OCI-LY1 (cell line): ENCODE measurements at regions not wholly inside any gene's neighbourhood (a gene's known extent, or its start where the extent isn't known, plus 50 kb on each side); places are given as distances from the start of the nearest gene placed in this dataset.

ENCODE experiments used
- EZH2 ChIP-seq: fragments of 200-600 bp; sonication (generic), shearing (Covaris generic); IDR thresholded peaks from 2 replicates; pipeline ENCODE4 v1.8.0; 2017; ENCODE audit warnings: borderline replicate concordance, mixed run types, mild to moderate bottlenecking, antibody characterized with exemption, low read length, moderate library complexity, mixed read lengths
- TF ChIP-seq, protein P1 (sequence below): fragments of 200-600 bp; sonication (generic), shearing (Covaris generic); IDR thresholded peaks from 2 replicates; pipeline ENCODE4 v1.5.1; 2017; ENCODE audit warnings: mild to moderate bottlenecking, antibody characterized with exemption, low read length, moderate library complexity, mixed read lengths

- TF ChIP-seq, protein P1, sequence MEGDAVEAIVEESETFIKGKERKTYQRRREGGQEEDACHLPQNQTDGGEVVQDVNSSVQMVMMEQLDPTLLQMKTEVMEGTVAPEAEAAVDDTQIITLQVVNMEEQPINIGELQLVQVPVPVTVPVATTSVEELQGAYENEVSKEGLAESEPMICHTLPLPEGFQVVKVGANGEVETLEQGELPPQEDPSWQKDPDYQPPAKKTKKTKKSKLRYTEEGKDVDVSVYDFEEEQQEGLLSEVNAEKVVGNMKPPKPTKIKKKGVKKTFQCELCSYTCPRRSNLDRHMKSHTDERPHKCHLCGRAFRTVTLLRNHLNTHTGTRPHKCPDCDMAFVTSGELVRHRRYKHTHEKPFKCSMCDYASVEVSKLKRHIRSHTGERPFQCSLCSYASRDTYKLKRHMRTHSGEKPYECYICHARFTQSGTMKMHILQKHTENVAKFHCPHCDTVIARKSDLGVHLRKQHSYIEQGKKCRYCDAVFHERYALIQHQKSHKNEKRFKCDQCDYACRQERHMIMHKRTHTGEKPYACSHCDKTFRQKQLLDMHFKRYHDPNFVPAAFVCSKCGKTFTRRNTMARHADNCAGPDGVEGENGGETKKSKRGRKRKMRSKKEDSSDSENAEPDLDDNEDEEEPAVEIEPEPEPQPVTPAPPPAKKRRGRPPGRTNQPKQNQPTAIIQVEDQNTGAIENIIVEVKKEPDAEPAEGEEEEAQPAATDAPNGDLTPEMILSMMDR, result no peak
- no peak for TF ChIP-seq EZH2
Measured at GRCh38 chr11:70872299-70872698, 380.1 kb downstream of the SHANK2 start.
